ENCODE measurements at regions not wholly inside any gene's neighbourhood (a gene's known extent, or its start where the extent isn't known, plus 50 kb on each side); places are given as distances from the start of the nearest gene placed in this dataset.

DNA sequence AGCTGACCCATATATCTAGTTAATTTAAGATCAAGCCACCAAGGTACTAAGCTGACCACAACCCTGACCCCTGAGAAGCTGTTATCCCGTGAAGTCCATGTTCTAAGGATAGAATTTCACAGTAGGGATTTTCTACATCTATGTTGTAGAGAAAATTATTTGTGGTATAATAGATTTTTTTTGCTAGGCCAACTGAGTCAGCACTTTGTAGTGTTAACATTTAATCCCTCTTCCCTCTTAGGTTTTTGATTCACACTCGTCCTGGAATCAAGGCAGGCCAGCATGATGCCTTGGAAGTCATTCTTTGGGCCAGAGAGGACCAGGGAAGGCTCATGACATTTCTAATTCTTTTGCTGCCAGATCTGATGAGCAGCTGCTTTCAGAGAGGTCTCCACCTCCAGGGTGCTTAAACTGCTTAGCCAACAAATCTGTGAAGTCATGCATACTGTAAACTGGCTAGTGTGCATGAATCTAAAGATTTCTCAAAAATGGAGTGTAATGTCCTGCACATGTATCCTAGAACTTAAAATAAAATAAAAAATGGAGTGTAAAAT, 102.5 kb downstream of the RBM43 start:
- no peak overlapping the region for H3K4ac ChIP-seq (ENCODE audit: low read depth, low read length)
- H3K9ac ChIP-seq (ENCODE audit: extremely low read depth, insufficient read length, low read length), result no peak overlapping the region
- Mint-ChIP-seq H3K27ac (no peak overlapping the region), H3K4me1 (peaks cover 25 to 36% of the 10 kb centered on the region in 2 experiments), H3K27me3 (ENCODE audit: low read depth) (no peaks in the 10 kb centered on the region), H3K4me3 (no peak overlapping the region), H3K9me3 (no peaks in the 10 kb centered on the region), H3K36me3 (ENCODE audit: insufficient read depth in 1 of 3, low read depth in 3 of 3) (no peaks in the 10 kb centered on the region; a peak in 1 of 7 replicates)
- WGBS (ENCODE audit: extremely low coverage, insufficient read length, low lambda C conversion rate), result no CpG with 5 or more reads among the region's 2 CpGs
- H3K4me2 ChIP-seq (ENCODE audit: insufficient read depth, insufficient read length, low read length), result no peak overlapping the region
- no peak overlapping the region for H3K18ac ChIP-seq (ENCODE audit: insufficient read length, low read depth, low read length)
- H3T11ph ChIP-seq (ENCODE audit: low read length), result no peak overlapping the region
- H4K8ac ChIP-seq (replicated peaks; ENCODE audit: insufficient read length, low read depth, low read length), result no peak overlapping the region
- H3K27me3 ChIP-seq (ENCODE audit: insufficient read depth, low read length), result no peaks in the 10 kb centered on the region
- no peak overlapping the region for H2BK15ac ChIP-seq (ENCODE audit: low read depth, low read length)
- H2BK20ac ChIP-seq (ENCODE audit: low read depth, low read length, poor library complexity, severe bottlenecking), result no peak overlapping the region
- no peak overlapping the region for H3K27ac ChIP-seq (ENCODE audit: insufficient read length, low read depth, low read length)
- peaks cover 3% of the 10 kb centered on the region; the same call in 1 of the 2 replicates for H3K4me1 ChIP-seq (ENCODE audit: insufficient read depth, low read length)
- H3K79me2 ChIP-seq (ENCODE audit: insufficient read depth, low read length), result no peaks in the 10 kb centered on the region
- no peak overlapping the region for H2BK120ac ChIP-seq (ENCODE audit: low read depth, low read length, poor library complexity, severe bottlenecking)
- H2AK5ac ChIP-seq (ENCODE audit: insufficient read length, low read length), result no peak overlapping the region
- no peak overlapping the region for H2AFZ ChIP-seq (ENCODE audit: low read length)
- TF ChIP-seq, protein P1, sequence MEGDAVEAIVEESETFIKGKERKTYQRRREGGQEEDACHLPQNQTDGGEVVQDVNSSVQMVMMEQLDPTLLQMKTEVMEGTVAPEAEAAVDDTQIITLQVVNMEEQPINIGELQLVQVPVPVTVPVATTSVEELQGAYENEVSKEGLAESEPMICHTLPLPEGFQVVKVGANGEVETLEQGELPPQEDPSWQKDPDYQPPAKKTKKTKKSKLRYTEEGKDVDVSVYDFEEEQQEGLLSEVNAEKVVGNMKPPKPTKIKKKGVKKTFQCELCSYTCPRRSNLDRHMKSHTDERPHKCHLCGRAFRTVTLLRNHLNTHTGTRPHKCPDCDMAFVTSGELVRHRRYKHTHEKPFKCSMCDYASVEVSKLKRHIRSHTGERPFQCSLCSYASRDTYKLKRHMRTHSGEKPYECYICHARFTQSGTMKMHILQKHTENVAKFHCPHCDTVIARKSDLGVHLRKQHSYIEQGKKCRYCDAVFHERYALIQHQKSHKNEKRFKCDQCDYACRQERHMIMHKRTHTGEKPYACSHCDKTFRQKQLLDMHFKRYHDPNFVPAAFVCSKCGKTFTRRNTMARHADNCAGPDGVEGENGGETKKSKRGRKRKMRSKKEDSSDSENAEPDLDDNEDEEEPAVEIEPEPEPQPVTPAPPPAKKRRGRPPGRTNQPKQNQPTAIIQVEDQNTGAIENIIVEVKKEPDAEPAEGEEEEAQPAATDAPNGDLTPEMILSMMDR (conservative IDR thresholded peaks at IDR 0.05), result no peak
- H2BK12ac ChIP-seq (ENCODE audit: insufficient read length, low read depth, low read length), result no peak overlapping the region
- DNase-seq, result no peak
- no peaks in the 10 kb centered on the region for H3K23me2 ChIP-seq (ENCODE audit: insufficient read length, low read depth, low read length, poor library complexity, severe bottlenecking)
- no peak overlapping the region for H3K56ac ChIP-seq (ENCODE audit: insufficient read length, low read depth, low read length)
- no peak overlapping the region for H4K5ac ChIP-seq (ENCODE audit: insufficient read length, low read depth, low read length)
- H4K91ac ChIP-seq (ENCODE audit: insufficient read length, low read depth, low read length), result no peak overlapping the region
- H4K20me1 ChIP-seq (ENCODE audit: control insufficient read depth, insufficient read depth, insufficient read length), result no peaks in the 10 kb centered on the region
- H2BK5ac ChIP-seq (ENCODE audit: insufficient read length, low read length), result no peak overlapping the region
- H3K9me3 ChIP-seq (ENCODE audit: control insufficient read depth, low read depth, low read length), result no peaks in the 10 kb centered on the region
- H3K14ac ChIP-seq (ENCODE audit: insufficient read depth, low read length), result no peak overlapping the region
- H3K79me1 ChIP-seq (ENCODE audit: insufficient read depth, low read depth, low read length, poor library complexity, severe bottlenecking), result no peaks in the 10 kb centered on the region
- no peak overlapping the region for H3K23ac ChIP-seq (ENCODE audit: insufficient read length, low read depth, low read length)

Measured in H9 (cell line).